ENCODE measurements at regions not wholly inside any gene's neighbourhood (a gene's known extent, or its start where the extent isn't known, plus 50 kb on each side); places are given as distances from the start of the nearest gene placed in this dataset.

GRCh38 chr7:131265227-131265626 is 62.4 kb upstream of the MKLN1 start:
- no peaks in the 10 kb centered on the region for H3K9me3 ChIP-seq (ENCODE audit: insufficient read depth, low read length, severe bottlenecking)
- H3K27ac ChIP-seq (ENCODE audit: low read length), result no peak overlapping the region
- no peaks in the 10 kb centered on the region for H3K36me3 ChIP-seq (ENCODE audit: insufficient read depth, low read length)
- H3K4me3 ChIP-seq (ENCODE audit: low read depth in 1 of 2, low read length in 2 of 2), result no peak overlapping the region
- no peaks in the 10 kb centered on the region for H3K4me1 ChIP-seq (ENCODE audit: insufficient read depth, low read length)
- no peaks in the 10 kb centered on the region for H3K79me2 ChIP-seq (ENCODE audit: insufficient read depth, low read length)
- no peak for TF ChIP-seq EZH2 (IDR thresholded peaks at IDR 0.05; ENCODE audit: borderline replicate concordance, low read depth, low read length, severe bottlenecking)
- no peak for TF ChIP-seq CTCF (IDR thresholded peaks at IDR 0.05; ENCODE audit: borderline replicate concordance, extremely low read depth, low read length, poor library complexity, severe bottlenecking)
- no peaks in the 10 kb centered on the region for H3K27me3 ChIP-seq (ENCODE audit: insufficient read depth, low read length, poor library complexity)
- H4K20me1 ChIP-seq (ENCODE audit: insufficient read depth, low read length), result no peaks in the 10 kb centered on the region
- no peak overlapping the region for H3K4me2 ChIP-seq (ENCODE audit: insufficient read depth, low read length)
- DNase-seq, result no peak
- no peak overlapping the region for H3K9ac ChIP-seq (ENCODE audit: low read depth, low read length)
- no peak overlapping the region for H2AFZ ChIP-seq (ENCODE audit: low read depth, low read length)
- ATAC-seq (ENCODE audit: insufficient read depth, low read depth), result no peak

DNA sequence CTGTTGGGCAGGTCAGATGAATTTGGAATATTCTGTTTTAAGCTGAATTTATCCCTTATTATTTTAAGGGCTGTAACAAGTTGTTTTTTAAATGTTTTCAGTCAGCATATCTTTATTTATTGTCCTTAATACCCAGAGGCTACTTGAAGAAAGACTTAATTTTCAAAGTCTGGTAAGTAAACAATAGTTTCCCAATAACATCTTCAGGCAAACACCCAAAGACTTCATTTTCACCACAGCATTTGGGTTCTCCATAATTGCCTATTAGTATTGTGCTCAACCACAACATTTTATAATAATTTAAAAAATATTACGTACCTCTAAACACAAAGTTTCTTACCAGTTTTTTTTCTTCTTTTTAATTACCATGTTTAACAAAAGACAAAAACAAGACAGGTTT is 60.0 kb upstream of the MKLN1 start:
- no peak overlapping the region for H3K4me2 ChIP-seq (ENCODE audit: insufficient read depth, low read length)
- no peak overlapping the region for H3K9ac ChIP-seq (ENCODE audit: low read depth, low read length)
- H3K9me3 ChIP-seq (ENCODE audit: insufficient read depth, low read length, severe bottlenecking), result no peaks in the 10 kb centered on the region
- no peaks in the 10 kb centered on the region for H3K79me2 ChIP-seq (ENCODE audit: insufficient read depth, low read length)
- no peak overlapping the region for H3K4me3 ChIP-seq (ENCODE audit: low read depth in 1 of 2, low read length in 2 of 2)
- no peaks in the 10 kb centered on the region for H3K4me1 ChIP-seq (ENCODE audit: insufficient read depth, low read length)
- ATAC-seq (ENCODE audit: insufficient read depth, low read depth), result no peak
- H3K36me3 ChIP-seq (ENCODE audit: insufficient read depth, low read length), result no peaks in the 10 kb centered on the region
- H2AFZ ChIP-seq (ENCODE audit: low read depth, low read length), result no peak overlapping the region
- DNase-seq, result no peak
- H3K27ac ChIP-seq (ENCODE audit: low read length), result no peak overlapping the region
- TF ChIP-seq EZH2 (IDR thresholded peaks at IDR 0.05; ENCODE audit: borderline replicate concordance, low read depth, low read length, severe bottlenecking), result no peak
- TF ChIP-seq CTCF (IDR thresholded peaks at IDR 0.05; ENCODE audit: borderline replicate concordance, extremely low read depth, low read length, poor library complexity, severe bottlenecking), result no peak
- no peaks in the 10 kb centered on the region for H3K27me3 ChIP-seq (ENCODE audit: insufficient read depth, low read length, poor library complexity)
- H4K20me1 ChIP-seq (ENCODE audit: insufficient read depth, low read length), result no peaks in the 10 kb centered on the region

DNA sequence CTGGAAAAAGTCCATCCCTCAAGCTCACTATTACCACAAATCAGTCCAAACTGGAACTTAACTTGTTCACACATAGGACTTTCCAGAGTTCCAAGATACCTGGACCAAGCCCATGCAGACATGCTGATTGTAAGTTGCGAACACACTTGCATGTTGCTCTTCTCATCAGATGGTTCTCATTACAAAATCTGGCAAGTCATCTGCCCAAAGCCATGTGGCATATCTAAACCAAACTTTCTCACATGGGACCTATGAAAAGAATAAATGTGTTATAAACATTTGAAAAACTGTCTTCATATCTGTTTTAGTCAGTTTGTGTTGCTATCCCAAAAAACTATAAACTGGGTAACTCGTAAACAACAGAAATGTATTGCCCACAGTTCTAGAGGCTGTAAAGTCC is 58.8 kb upstream of the MKLN1 start:
- no peak overlapping the region for H3K4me2 ChIP-seq (ENCODE audit: insufficient read depth, low read length)
- H3K79me2 ChIP-seq (ENCODE audit: insufficient read depth, low read length), result no peaks in the 10 kb centered on the region
- no peak overlapping the region for H3K27ac ChIP-seq (ENCODE audit: low read length)
- DNase-seq, result no peak
- no peaks in the 10 kb centered on the region for H3K4me1 ChIP-seq (ENCODE audit: insufficient read depth, low read length)
- no peak overlapping the region for H3K9ac ChIP-seq (ENCODE audit: low read depth, low read length)
- ATAC-seq (ENCODE audit: insufficient read depth, low read depth), result no peak
- no peaks in the 10 kb centered on the region for H3K36me3 ChIP-seq (ENCODE audit: insufficient read depth, low read length)
- H3K4me3 ChIP-seq (ENCODE audit: low read depth in 1 of 2, low read length in 2 of 2), result no peak overlapping the region
- TF ChIP-seq CTCF (IDR thresholded peaks at IDR 0.05; ENCODE audit: borderline replicate concordance, extremely low read depth, low read length, poor library complexity, severe bottlenecking) (no peak), EZH2 (IDR thresholded peaks at IDR 0.05; ENCODE audit: borderline replicate concordance, low read depth, low read length, severe bottlenecking) (no peak)
- no peaks in the 10 kb centered on the region for H4K20me1 ChIP-seq (ENCODE audit: insufficient read depth, low read length)
- H3K9me3 ChIP-seq (ENCODE audit: insufficient read depth, low read length, severe bottlenecking), result no peaks in the 10 kb centered on the region
- H2AFZ ChIP-seq (ENCODE audit: low read depth, low read length), result no peak overlapping the region
- H3K27me3 ChIP-seq (ENCODE audit: insufficient read depth, low read length, poor library complexity), result no peaks in the 10 kb centered on the region

- no peak for ATAC-seq (ENCODE audit: insufficient read depth, low read depth)
- H3K27me3 ChIP-seq (ENCODE audit: insufficient read depth, low read length, poor library complexity), result no peaks in the 10 kb centered on the region
- H3K4me1 ChIP-seq (ENCODE audit: insufficient read depth, low read length), result no peaks in the 10 kb centered on the region
- H3K79me2 ChIP-seq (ENCODE audit: insufficient read depth, low read length), result no peaks in the 10 kb centered on the region
- no peak for TF ChIP-seq CTCF (IDR thresholded peaks at IDR 0.05; ENCODE audit: borderline replicate concordance, extremely low read depth, low read length, poor library complexity, severe bottlenecking)
- TF ChIP-seq EZH2 (IDR thresholded peaks at IDR 0.05; ENCODE audit: borderline replicate concordance, low read depth, low read length, severe bottlenecking), result no peak
- DNase-seq, result no peak
- no peak overlapping the region for H3K9ac ChIP-seq (ENCODE audit: low read depth, low read length)
- no peak overlapping the region for H3K4me3 ChIP-seq (ENCODE audit: low read depth in 1 of 2, low read length in 2 of 2)
- H3K4me2 ChIP-seq (ENCODE audit: insufficient read depth, low read length), result no peak overlapping the region
- H3K27ac ChIP-seq (ENCODE audit: low read length), result no peak overlapping the region
- no peak overlapping the region for H2AFZ ChIP-seq (ENCODE audit: low read depth, low read length)
- no peaks in the 10 kb centered on the region for H4K20me1 ChIP-seq (ENCODE audit: insufficient read depth, low read length)
- no peaks in the 10 kb centered on the region for H3K9me3 ChIP-seq (ENCODE audit: insufficient read depth, low read length, severe bottlenecking)
- H3K36me3 ChIP-seq (ENCODE audit: insufficient read depth, low read length), result no peaks in the 10 kb centered on the region
These were observed 55.6 kb upstream of the MKLN1 start for GRCh38 chr7:131272086-131272485.
